ENCODE measurements at regions not wholly inside any gene's neighbourhood (a gene's known extent, or its start where the extent isn't known, plus 50 kb on each side); places are given as distances from the start of the nearest gene placed in this dataset.

DNA sequence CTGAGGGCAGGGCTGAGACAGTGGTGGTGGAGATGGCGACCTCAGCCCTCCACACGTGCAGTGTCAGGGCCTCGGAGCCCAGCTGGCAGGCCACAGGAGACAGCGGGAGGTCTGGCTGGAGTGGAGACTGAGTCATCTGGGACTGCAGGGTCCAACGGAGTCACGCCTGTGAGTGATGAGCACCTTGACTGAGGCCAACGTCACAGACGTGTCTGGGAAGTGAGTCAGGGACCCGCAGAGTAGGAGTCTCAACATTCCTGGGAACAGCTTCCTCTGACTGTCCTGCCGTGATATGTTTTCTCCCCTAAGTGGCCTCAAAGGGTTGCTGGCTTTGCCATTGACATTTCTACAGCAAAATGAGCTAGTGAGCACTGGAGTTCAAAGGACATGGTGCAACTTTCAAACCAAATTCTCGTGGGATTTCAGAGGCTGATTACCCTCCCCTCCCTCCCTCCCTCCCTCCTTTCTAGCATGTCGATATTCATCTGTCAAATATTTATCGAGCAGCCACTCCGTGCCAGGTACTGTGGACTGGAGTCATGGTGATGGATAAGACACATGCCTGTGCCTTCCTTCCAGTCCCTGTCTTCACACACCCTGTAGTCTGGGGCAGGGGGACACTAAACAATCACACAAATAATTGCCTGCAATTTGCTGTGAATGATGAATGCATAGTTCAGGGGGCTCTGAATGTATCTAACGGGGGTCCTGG lies 53.3 kb upstream of the AMOTL2 start:
- DNase-seq, result peak; percentile 100
- CTCF ChIA-PET, result interaction anchor here (0.6 to 2.4 kb wide), 4 partner anchors 11 to 224 kb away, joined by 3 to 6 read pairs (median 4); no protein-coding TSS in a partner anchor
- Histone ChIP-seq H3K4me3 (ENCODE audit: insufficient read depth, low read depth, low read length) (no peak overlapping the region), H3K9ac (ENCODE audit: low read depth, low read length) (peak overlapping the region; percentile 32), H3K18ac (ENCODE audit: low read depth, low read length) (peak overlapping the region; percentile 90), H3K9me1 (ENCODE audit: insufficient read depth, low read length) (peaks cover 41% of the 10 kb centered on the region), H2AK9ac (replicated peaks; ENCODE audit: low read depth, low read length, poor library complexity) (peak overlapping the region; percentile 96), H3K23ac (ENCODE audit: low read depth, low read length) (peak overlapping the region; percentile 90), H4K20me1 (ENCODE audit: insufficient read depth, low read length) (no peaks in the 10 kb centered on the region; the same call in 1 of the 2 replicates), H3K9me3 (ENCODE audit: control insufficient read depth, insufficient read depth, low read length) (no peaks in the 10 kb centered on the region), H3K4ac (ENCODE audit: low read depth, low read length) (peak overlapping the region; percentile 98), H2AFZ (replicated peaks; ENCODE audit: low read length, poor library complexity) (peak overlapping the region; percentile 82), H3K56ac (ENCODE audit: extremely low read depth, insufficient read depth, low read length) (peak overlapping the region; percentile 94), H2BK120ac (ENCODE audit: low read depth, low read length) (peak overlapping the region; percentile 98), H2BK15ac (ENCODE audit: low read depth, low read length) (peak overlapping the region; percentile 100), H3K79me1 (ENCODE audit: low read depth in 1 of 2, low read length in 2 of 2) (peaks cover 0 to 24% of the 10 kb centered on the region in 2 experiments; a peak in 2 of 4 replicates), H3K4me2 (ENCODE audit: low read depth, low read length) (peak overlapping the region; percentile 21), H3K4me1 (ENCODE audit: control insufficient read depth, insufficient read depth, low read length) (peaks cover 32% of the 10 kb centered on the region), H2AK5ac (ENCODE audit: low read depth, low read length) (peak overlapping the region; percentile 99), H4K91ac (ENCODE audit: insufficient read depth, low read depth, low read length) (peak overlapping the region; percentile 99), H3K27ac (ENCODE audit: insufficient read depth, low read length) (peak overlapping the region; percentile 90), H2BK20ac (ENCODE audit: low read depth, low read length) (peak overlapping the region; percentile 96), H3K36me3 (ENCODE audit: control insufficient read depth, insufficient read depth, low read length) (no peaks in the 10 kb centered on the region), H4K5ac (ENCODE audit: low read depth, low read length) (peak overlapping the region; percentile 66), H2BK5ac (ENCODE audit: low read depth, low read length, poor library complexity, severe bottlenecking) (peak overlapping the region; percentile 99), H3K27me3 (ENCODE audit: control insufficient read depth, insufficient read depth, low read length) (no peaks in the 10 kb centered on the region), H4K8ac (ENCODE audit: low read depth in 2 of 2, low read length in 2 of 2) (peak overlapping the region; percentile 78 to 96), H3K14ac (replicated peaks; ENCODE audit: low read depth, low read length) (peak overlapping the region; percentile 89)
- WGBS, 2 experiments (ENCODE audit: extremely low coverage in 2 of 2, insufficient read length in 1 of 2), result 14% methylated on average over 7 of the region's 15 CpGs; no CpG with 5 or more reads in 1 of the 2 experiments
- POLR2A ChIA-PET (ENCODE audit: unreplicated experiment), result interaction anchor here (0.6 to 1.1 kb wide), 3 partner anchors 19 to 56 kb away, joined by 3 to 6 read pairs (median 4); no protein-coding TSS in a partner anchor
- intact Hi-C loops (cut with micrococcal nuclease) (loop anchor here (1.0 kb wide), 2 partner anchors 37 to 53 kb away; partner anchors contain the start of gene AMOTL2), in situ Hi-C loops (cut with MboI; ENCODE audit: low sequenced_read_pairs) (loop anchor here (5.0 kb wide), 1 partner anchor 35 kb away; no protein-coding TSS in a partner anchor), dilution Hi-C loops (cut with HindIII; ENCODE audit: low sequenced_read_pairs, unreplicated experiment) (no loop called here)
- peak; percentile 88 for ATAC-seq (ENCODE audit: low read depth)
- BruUV-seq (replicated peaks), result no TSS peak
- TF ChIP-seq NFE2L2 (IDR thresholded peaks at IDR 0.05; ENCODE audit: low read depth, low read length) (peak; percentile 80), FOS (IDR thresholded peaks at IDR 0.05; ENCODE audit: low read depth, low read length) (peak; percentile 100), CEBPB (IDR thresholded peaks at IDR 0.05; ENCODE audit: low read depth, low read length) (peak; percentile 87), MXI1 (IDR thresholded peaks at IDR 0.05; ENCODE audit: borderline replicate concordance, low read depth, low read length) (peak; percentile 80; the same call in 1 of the 2 replicates), RCOR1 (IDR thresholded peaks at IDR 0.05; ENCODE audit: insufficient replicate concordance, low read length) (peak; percentile 98), MAZ (IDR thresholded peaks at IDR 0.05; ENCODE audit: borderline replicate concordance, low read depth, low read length) (peak; percentile 64; the same call in 1 of the 2 replicates), RAD21 (IDR thresholded peaks at IDR 0.05; ENCODE audit: low read length) (peak; percentile 63), USF2 (IDR thresholded peaks at IDR 0.05; ENCODE audit: low read depth, low read length) (peak; percentile 43; the same call in 1 of the 2 replicates), MAFK (IDR thresholded peaks at IDR 0.05; ENCODE audit: low read depth, low read length) (0 out of 2 replicates have a peak, but pooled peaks have one; percentile 19), RFX5 (IDR thresholded peaks at IDR 0.05; ENCODE audit: low read depth, low read length) (no peak), CHD1 (IDR thresholded peaks at IDR 0.05; ENCODE audit: low read depth, low read length) (no peak; the same call in 1 of the 2 replicates), CTCF (conservative IDR thresholded peaks at IDR 0.05; ENCODE audit: low read depth, low read length) (peak; percentile 36)
- TF ChIP-seq, protein P1, sequence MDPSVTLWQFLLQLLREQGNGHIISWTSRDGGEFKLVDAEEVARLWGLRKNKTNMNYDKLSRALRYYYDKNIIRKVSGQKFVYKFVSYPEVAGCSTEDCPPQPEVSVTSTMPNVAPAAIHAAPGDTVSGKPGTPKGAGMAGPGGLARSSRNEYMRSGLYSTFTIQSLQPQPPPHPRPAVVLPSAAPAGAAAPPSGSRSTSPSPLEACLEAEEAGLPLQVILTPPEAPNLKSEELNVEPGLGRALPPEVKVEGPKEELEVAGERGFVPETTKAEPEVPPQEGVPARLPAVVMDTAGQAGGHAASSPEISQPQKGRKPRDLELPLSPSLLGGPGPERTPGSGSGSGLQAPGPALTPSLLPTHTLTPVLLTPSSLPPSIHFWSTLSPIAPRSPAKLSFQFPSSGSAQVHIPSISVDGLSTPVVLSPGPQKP (IDR thresholded peaks at IDR 0.05; ENCODE audit: borderline replicate concordance, low read depth, low read length), result no peak

Data from IMR-90 (cell line).